ENCODE measurements at regions not wholly inside any gene's neighbourhood (a gene's known extent, or its start where the extent isn't known, plus 50 kb on each side); places are given as distances from the start of the nearest gene placed in this dataset.

- no peak for DNase-seq (ENCODE audit: low spot score in 2 of 2)
- in situ Hi-C loops (cut with MboI; ENCODE audit: low sequenced_read_pairs): no loop called here
- no peaks in the 10 kb centered on the region for H3K9me3 ChIP-seq
- H3K27me3 ChIP-seq (ENCODE audit: low read depth): no peaks in the 10 kb centered on the region
- no peaks in the 10 kb centered on the region for H3K36me3 ChIP-seq (replicated peaks)
- H3K4me3 ChIP-seq: no peak overlapping the region
- no peaks in the 10 kb centered on the region for H3K4me1 ChIP-seq
Observed at GRCh38 chr2:79275863-79276262, 116.3 kb upstream of the REG3A start.

DNA sequence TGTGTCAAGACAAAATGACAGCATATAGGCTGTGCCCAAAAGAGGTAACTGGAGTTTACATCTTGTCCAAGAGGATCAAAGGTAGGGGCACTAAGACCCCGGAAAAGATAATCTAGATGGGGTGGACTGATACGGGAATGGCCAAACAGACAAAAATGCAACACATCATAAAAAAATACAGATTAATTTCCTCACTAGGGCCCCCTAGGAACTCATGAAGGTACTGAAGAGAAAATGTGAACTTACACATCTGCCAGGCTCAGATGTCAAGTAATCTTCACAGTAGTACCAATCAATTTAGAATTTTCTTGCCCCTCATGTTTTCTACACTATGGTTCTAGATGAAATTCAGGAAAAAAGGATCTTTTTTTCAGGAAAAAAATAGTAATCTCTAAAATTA, 115.6 kb upstream of the REG3A start:
- H3K4me1 ChIP-seq: no peaks in the 10 kb centered on the region
- no peaks in the 10 kb centered on the region for H3K27me3 ChIP-seq (ENCODE audit: low read depth)
- DNase-seq (ENCODE audit: low spot score in 2 of 2): no peak
- no peak overlapping the region for H3K4me3 ChIP-seq
- in situ Hi-C loops (cut with MboI; ENCODE audit: low sequenced_read_pairs): no loop called here
- H3K36me3 ChIP-seq (replicated peaks): no peaks in the 10 kb centered on the region
- no peaks in the 10 kb centered on the region for H3K9me3 ChIP-seq

- DNase-seq (ENCODE audit: low spot score in 2 of 2): no peak
- H3K36me3 ChIP-seq (replicated peaks): no peaks in the 10 kb centered on the region
Observed at GRCh38 chr2:79272616-79273015, 113.1 kb upstream of the REG3A start.

GRCh38 chr2:79271456-79271855, 111.9 kb upstream of the REG3A start:
- in situ Hi-C loops (cut with MboI; ENCODE audit: low sequenced_read_pairs): no loop called here
- Histone ChIP-seq H3K4me1 (no peaks in the 10 kb centered on the region), H3K4me3 (no peak overlapping the region), H3K27me3 (ENCODE audit: low read depth) (no peaks in the 10 kb centered on the region), H3K36me3 (replicated peaks) (no peaks in the 10 kb centered on the region), H3K9me3 (no peaks in the 10 kb centered on the region)
- DNase-seq (ENCODE audit: low spot score in 2 of 2): no peak

More at GRCh38 chr2:79272616-79273015, 113.1 kb upstream of the REG3A start:
- in situ Hi-C loops (cut with MboI; ENCODE audit: low sequenced_read_pairs): no loop called here
- no peaks in the 10 kb centered on the region for H3K27me3 ChIP-seq (ENCODE audit: low read depth)
- H3K9me3 ChIP-seq: no peaks in the 10 kb centered on the region
- H3K4me1 ChIP-seq: no peaks in the 10 kb centered on the region
- no peak overlapping the region for H3K4me3 ChIP-seq

GRCh38 chr2:79260848-79261247, 101.3 kb upstream of the REG3A start:
- Histone ChIP-seq H3K9me3 (no peaks in the 10 kb centered on the region), H3K36me3 (replicated peaks) (no peaks in the 10 kb centered on the region), H3K4me3 (no peak overlapping the region), H3K4me1 (no peaks in the 10 kb centered on the region), H3K27me3 (ENCODE audit: low read depth) (no peaks in the 10 kb centered on the region)
- no peak for DNase-seq (ENCODE audit: low spot score in 2 of 2)
- in situ Hi-C loops (cut with MboI; ENCODE audit: low sequenced_read_pairs): no loop called here

DNA sequence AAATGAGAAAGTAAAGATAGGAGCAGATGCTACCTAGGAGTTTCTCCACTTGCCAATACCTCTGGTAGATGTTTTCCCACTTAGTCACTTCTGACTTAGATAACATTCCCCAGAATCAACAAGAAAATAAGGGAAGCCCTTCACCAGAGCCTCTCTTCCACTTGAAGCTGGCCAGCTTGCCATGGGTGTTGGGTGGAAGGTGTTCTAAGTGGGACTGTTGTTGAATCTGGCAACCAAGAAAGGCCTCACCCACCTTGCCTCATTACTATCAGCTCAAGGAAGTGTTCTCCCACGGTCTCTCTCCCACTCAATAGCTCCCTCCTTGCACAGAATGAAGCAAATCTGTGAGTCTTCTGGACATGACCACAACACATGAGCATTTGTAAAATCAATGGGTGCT, 100.4 kb upstream of the REG3A start:
- DNase-seq (ENCODE audit: low spot score in 2 of 2): no peak
- in situ Hi-C loops (cut with MboI; ENCODE audit: low sequenced_read_pairs): no loop called here
- Histone ChIP-seq H3K9me3 (no peaks in the 10 kb centered on the region), H3K4me1 (no peaks in the 10 kb centered on the region), H3K27me3 (ENCODE audit: low read depth) (no peaks in the 10 kb centered on the region), H3K36me3 (replicated peaks) (no peaks in the 10 kb centered on the region), H3K4me3 (no peak overlapping the region)

GRCh38 chr2:79259296-79259695, 99.7 kb upstream of the REG3A start:
- no peak for DNase-seq (ENCODE audit: low spot score in 2 of 2)
- no peaks in the 10 kb centered on the region for H3K36me3 ChIP-seq (replicated peaks)
- H3K9me3 ChIP-seq: no peaks in the 10 kb centered on the region
- H3K4me1 ChIP-seq: no peaks in the 10 kb centered on the region
- H3K27me3 ChIP-seq (ENCODE audit: low read depth): no peaks in the 10 kb centered on the region
- in situ Hi-C loops (cut with MboI; ENCODE audit: low sequenced_read_pairs): no loop called here
- no peak overlapping the region for H3K4me3 ChIP-seq

- in situ Hi-C loops (cut with MboI; ENCODE audit: low sequenced_read_pairs): no loop called here
- H3K27me3 ChIP-seq (ENCODE audit: low read depth): no peaks in the 10 kb centered on the region
- no peaks in the 10 kb centered on the region for H3K4me1 ChIP-seq
- no peak for DNase-seq (ENCODE audit: low spot score in 2 of 2)
- H3K36me3 ChIP-seq (replicated peaks): no peaks in the 10 kb centered on the region
- H3K4me3 ChIP-seq: no peak overlapping the region
- no peaks in the 10 kb centered on the region for H3K9me3 ChIP-seq
Observed at GRCh38 chr2:79253243-79253774, 93.8 kb upstream of the REG3A start.

DNA sequence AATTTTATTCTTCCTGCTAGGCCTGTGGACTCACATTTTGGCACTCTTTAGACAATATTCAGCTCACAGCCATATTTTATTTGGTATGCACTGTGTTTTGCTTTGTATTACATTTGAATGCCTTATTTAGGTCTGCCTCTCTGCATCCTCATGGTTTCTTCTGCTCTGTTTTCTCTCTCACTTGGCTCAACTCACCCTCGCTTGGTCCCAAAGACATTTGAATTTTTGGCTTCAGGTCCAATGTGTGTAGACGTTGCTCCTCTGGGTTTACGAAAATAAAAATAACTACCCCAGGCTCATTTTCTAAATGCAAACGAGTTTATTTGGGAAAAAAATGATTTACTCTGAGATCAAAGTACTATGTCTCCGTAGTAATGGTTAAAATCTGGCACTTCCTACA, 91.1 kb upstream of the REG3A start:
- H3K4me1 ChIP-seq: no peaks in the 10 kb centered on the region
- in situ Hi-C loops (cut with MboI; ENCODE audit: low sequenced_read_pairs): no loop called here
- H3K9me3 ChIP-seq: no peaks in the 10 kb centered on the region
- no peak for DNase-seq (ENCODE audit: low spot score in 2 of 2)
- no peaks in the 10 kb centered on the region for H3K27me3 ChIP-seq (ENCODE audit: low read depth)
- no peaks in the 10 kb centered on the region for H3K36me3 ChIP-seq (replicated peaks)
- no peak overlapping the region for H3K4me3 ChIP-seq

DNA sequence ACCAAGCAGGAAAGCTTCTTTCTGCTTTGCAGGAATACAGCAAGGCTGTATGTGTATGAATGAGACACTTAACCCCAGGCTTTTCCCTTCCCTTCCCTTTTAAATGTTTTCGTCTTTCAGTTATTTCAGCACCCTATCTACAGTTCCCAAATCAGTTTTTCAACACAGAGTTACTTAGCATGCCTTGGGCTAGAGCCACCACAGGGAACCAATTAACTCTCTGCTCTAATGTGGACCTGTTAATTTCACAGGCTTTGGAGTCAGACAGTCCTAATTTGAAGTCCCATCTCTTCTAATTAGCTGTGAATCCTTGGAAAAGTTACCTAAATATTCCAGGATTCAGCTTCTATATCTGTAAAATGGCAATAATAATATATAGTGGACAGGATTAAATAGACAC, 89.2 kb upstream of the REG3A start:
- Histone ChIP-seq H3K4me1 (no peaks in the 10 kb centered on the region), H3K27me3 (ENCODE audit: low read depth) (no peaks in the 10 kb centered on the region), H3K36me3 (replicated peaks) (no peaks in the 10 kb centered on the region), H3K4me3 (no peak overlapping the region), H3K9me3 (no peaks in the 10 kb centered on the region)
- DNase-seq (ENCODE audit: low spot score in 2 of 2): no peak
- in situ Hi-C loops (cut with MboI; ENCODE audit: low sequenced_read_pairs): no loop called here

GRCh38 chr2:79235135-79235534, 75.6 kb upstream of the REG3A start:
- no peaks in the 10 kb centered on the region for H3K27me3 ChIP-seq (ENCODE audit: low read depth)
- no peak for DNase-seq (ENCODE audit: low spot score in 2 of 2)
- H3K36me3 ChIP-seq (replicated peaks): no peaks in the 10 kb centered on the region
- no peaks in the 10 kb centered on the region for H3K4me1 ChIP-seq
- in situ Hi-C loops (cut with MboI; ENCODE audit: low sequenced_read_pairs): no loop called here
- H3K4me3 ChIP-seq: no peak overlapping the region
- no peaks in the 10 kb centered on the region for H3K9me3 ChIP-seq

DNA sequence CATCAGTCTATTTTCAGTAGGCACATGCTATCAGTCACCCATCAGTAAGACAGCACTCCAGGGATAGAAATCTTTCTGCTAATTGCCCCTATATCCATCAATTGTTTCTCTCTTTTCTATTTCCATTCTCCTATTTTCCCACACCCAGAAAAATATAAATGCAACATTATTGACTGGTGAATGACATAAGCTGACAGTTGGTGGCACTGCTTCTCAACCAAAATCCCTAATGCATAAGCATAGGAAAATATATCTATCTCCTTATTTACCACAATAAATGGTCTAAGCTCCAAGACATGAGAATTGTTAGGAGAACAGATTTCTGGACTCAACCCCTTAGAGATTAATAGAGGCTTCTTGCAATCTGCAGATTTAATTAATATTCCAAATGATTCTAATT, 64.0 kb upstream of the REG3A start:
- no peaks in the 10 kb centered on the region for H3K9me3 ChIP-seq
- in situ Hi-C loops (cut with MboI; ENCODE audit: low sequenced_read_pairs): no loop called here
- H3K4me3 ChIP-seq: no peak overlapping the region
- no peaks in the 10 kb centered on the region for H3K27me3 ChIP-seq (ENCODE audit: low read depth)
- no peak for DNase-seq (ENCODE audit: low spot score in 2 of 2)
- H3K4me1 ChIP-seq: no peaks in the 10 kb centered on the region
- H3K36me3 ChIP-seq (replicated peaks): no peaks in the 10 kb centered on the region

DNA sequence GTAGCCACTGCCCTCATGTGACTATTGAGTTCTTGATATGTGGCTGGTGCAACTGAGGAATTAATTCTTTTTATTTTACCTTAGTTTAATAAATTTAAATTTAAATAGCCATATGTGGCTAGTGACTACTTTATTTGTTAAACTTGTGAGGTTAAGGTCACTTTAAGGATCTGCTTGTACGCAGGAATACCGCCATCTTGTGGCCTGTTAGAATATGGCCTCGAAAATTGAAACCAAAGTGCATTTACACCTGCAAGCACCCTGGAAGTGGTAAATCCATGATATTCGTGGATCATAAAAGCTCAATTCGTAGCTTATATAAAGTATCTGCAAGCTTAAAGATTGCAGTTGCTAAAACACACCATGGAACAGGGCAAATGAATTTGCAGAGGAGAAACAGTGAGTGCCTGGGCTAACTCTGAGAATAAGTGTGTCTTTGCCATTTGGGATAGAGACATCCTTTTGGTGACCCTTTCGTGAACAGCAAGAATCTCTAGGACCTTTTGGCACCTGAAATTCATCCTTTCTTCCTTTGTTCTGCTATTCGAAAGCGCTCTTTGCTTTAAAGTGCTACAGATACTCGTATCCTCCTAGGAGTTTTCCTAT, 59.9 kb upstream of the REG3A start:
- Histone ChIP-seq H3K4me1 (no peaks in the 10 kb centered on the region), H3K4me3 (no peak overlapping the region), H3K36me3 (replicated peaks) (no peaks in the 10 kb centered on the region), H3K9me3 (no peaks in the 10 kb centered on the region), H3K27me3 (ENCODE audit: low read depth) (no peaks in the 10 kb centered on the region)
- in situ Hi-C loops (cut with MboI; ENCODE audit: low sequenced_read_pairs): no loop called here
- peak; percentile 18 to 52 for DNase-seq (ENCODE audit: low spot score in 2 of 2)

GRCh38 chr2:79210274-79210917, 50.8 kb upstream of the REG3A start:
- Histone ChIP-seq H3K27me3 (ENCODE audit: low read depth) (no peaks in the 10 kb centered on the region), H3K4me3 (no peak overlapping the region), H3K9me3 (no peaks in the 10 kb centered on the region), H3K36me3 (replicated peaks) (no peaks in the 10 kb centered on the region), H3K4me1 (no peaks in the 10 kb centered on the region)
- in situ Hi-C loops (cut with MboI; ENCODE audit: low sequenced_read_pairs): no loop called here
- no peak for DNase-seq (ENCODE audit: low spot score in 2 of 2)
